Erythroblast (primary cell): ENCODE measurements at regions not wholly inside any gene's neighbourhood (a gene's known extent, or its start where the extent isn't known, plus 50 kb on each side); places are given as distances from the start of the nearest gene placed in this dataset.

ENCODE experiments used
- GATA1 ChIP-seq: IDR thresholded peaks from 2 replicates; pipeline ENCODE4 v1.6.1; 2011; ENCODE audit warnings: low read depth, mild to moderate bottlenecking, control low read depth, low read length, moderate library complexity
- POLR2A ChIP-seq: IDR thresholded peaks from 2 replicates; pipeline ENCODE4 v1.6.1; 2011; ENCODE audit warnings: mild to moderate bottlenecking, low read length

GRCh38 chr16:26697807-26698206, 368.9 kb upstream of the C16orf82 start:
- TF ChIP-seq POLR2A (no peak), GATA1 (no peak)
